Ovary (tissue), 3 donors: ENCODE measurements at regions not wholly inside any gene's neighbourhood (a gene's known extent, or its start where the extent isn't known, plus 50 kb on each side); places are given as distances from the start of the nearest gene placed in this dataset.

Experiments used
- POLR2A ChIP-seq: fragments of 450-650 bp; IDR thresholded peaks from one replicate; pipeline ENCODE4 v1.6.1; 2017; ENCODE audit warnings: antibody characterized with exemption, mild to moderate bottlenecking, moderate library complexity
- TF ChIP-seq, protein P1 (sequence below), 3 donors: fragments of 450-650 bp in 2 of 3; fragments of 200-600 bp in 1 of 3; IDR thresholded peaks; one replicate each; pipeline versions ENCODE4 v1.5.1 to v1.8.0; 2016 to 2022; ENCODE audit warnings: antibody characterized with exemption in 3 of 3, mild to moderate bottlenecking in 1 of 3
- donor health status: DM: no; HTN: no; CAD: no.

DNA sequence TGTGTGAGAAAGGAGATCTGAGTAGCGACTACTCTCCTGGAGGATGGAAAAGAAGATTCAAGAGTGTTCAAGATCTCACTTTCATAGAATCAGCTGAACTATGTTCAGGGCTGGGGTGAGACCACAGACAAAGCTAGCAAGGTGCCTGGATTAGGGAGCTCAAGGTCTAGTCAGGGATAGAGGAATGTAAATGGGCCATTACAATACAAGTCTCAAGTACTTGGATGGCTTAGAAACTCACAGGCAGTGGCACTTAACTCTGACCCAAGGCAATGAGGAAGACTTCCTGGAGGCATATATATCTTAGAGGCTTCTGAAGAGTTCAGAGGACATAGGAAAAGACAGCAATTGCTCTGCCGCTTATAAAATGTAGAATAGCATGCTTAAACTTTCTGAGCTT is 184.9 kb upstream of the CDH11 start:
- TF ChIP-seq, protein P1, sequence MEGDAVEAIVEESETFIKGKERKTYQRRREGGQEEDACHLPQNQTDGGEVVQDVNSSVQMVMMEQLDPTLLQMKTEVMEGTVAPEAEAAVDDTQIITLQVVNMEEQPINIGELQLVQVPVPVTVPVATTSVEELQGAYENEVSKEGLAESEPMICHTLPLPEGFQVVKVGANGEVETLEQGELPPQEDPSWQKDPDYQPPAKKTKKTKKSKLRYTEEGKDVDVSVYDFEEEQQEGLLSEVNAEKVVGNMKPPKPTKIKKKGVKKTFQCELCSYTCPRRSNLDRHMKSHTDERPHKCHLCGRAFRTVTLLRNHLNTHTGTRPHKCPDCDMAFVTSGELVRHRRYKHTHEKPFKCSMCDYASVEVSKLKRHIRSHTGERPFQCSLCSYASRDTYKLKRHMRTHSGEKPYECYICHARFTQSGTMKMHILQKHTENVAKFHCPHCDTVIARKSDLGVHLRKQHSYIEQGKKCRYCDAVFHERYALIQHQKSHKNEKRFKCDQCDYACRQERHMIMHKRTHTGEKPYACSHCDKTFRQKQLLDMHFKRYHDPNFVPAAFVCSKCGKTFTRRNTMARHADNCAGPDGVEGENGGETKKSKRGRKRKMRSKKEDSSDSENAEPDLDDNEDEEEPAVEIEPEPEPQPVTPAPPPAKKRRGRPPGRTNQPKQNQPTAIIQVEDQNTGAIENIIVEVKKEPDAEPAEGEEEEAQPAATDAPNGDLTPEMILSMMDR (IDR thresholded peaks at IDR 0.05): no peak
- TF ChIP-seq POLR2A: no peak
